Astrocyte of the cerebellum (primary cell): ENCODE measurements at regions not wholly inside any gene's neighbourhood (a gene's known extent, or its start where the extent isn't known, plus 50 kb on each side); places are given as distances from the start of the nearest gene placed in this dataset.

Experiments used
- DNase-seq: peaks from one replicate; pipeline ENCODE4 v3.0.0-alpha.2; 2011; ENCODE audit warnings: low read depth
- H3K4me3 ChIP-seq: 2 replicates; pipeline ENCODE4 v1.5.1; 2011; ENCODE audit warnings: mild to moderate bottlenecking, low read depth, low read length, moderate library complexity
- in situ Hi-C: cut with HindIII; loops from 2 replicates; pipeline ENCODE4 v1.10.0; 2017; ENCODE audit warnings: low sequenced_read_pairs
- TF ChIP-seq, protein P1 (sequence below): IDR thresholded peaks from 2 replicates; pipeline ENCODE4 v1.5.1; 2012; ENCODE audit warnings: low read length, low read depth, moderate library complexity, mild to moderate bottlenecking; ENCODE audit errors: missing control alignments

DNA sequence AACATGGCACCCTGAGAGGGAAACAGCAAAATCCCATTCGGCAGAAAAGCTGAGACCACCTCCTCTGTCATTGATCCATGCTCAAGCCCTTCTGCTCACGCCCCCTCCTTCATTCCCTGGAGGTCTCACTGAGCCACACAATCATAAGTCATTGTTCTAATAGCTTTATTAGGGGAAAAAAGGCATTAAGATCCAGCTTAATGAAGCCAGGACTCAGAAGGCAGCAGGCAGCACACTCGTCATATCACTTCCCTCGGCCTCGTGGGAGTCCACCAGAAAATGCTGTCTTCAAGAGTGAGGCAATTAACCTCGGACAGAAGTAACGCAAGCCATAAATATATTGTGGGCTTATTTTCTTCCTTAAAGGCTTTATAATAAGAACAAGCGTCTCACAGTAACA is 153.9 kb upstream of the PPP2R3A start:
- in situ Hi-C loops = no loop called here
- H3K4me3 ChIP-seq = no peak overlapping the region
- TF ChIP-seq, protein P1, sequence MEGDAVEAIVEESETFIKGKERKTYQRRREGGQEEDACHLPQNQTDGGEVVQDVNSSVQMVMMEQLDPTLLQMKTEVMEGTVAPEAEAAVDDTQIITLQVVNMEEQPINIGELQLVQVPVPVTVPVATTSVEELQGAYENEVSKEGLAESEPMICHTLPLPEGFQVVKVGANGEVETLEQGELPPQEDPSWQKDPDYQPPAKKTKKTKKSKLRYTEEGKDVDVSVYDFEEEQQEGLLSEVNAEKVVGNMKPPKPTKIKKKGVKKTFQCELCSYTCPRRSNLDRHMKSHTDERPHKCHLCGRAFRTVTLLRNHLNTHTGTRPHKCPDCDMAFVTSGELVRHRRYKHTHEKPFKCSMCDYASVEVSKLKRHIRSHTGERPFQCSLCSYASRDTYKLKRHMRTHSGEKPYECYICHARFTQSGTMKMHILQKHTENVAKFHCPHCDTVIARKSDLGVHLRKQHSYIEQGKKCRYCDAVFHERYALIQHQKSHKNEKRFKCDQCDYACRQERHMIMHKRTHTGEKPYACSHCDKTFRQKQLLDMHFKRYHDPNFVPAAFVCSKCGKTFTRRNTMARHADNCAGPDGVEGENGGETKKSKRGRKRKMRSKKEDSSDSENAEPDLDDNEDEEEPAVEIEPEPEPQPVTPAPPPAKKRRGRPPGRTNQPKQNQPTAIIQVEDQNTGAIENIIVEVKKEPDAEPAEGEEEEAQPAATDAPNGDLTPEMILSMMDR = no peak
- DNase-seq = no peak

GRCh38 chr3:135812057-135812456 is 153.5 kb upstream of the PPP2R3A start:
- no peak overlapping the region for H3K4me3 ChIP-seq
- no peak for DNase-seq
- in situ Hi-C loops = no loop called here
- TF ChIP-seq, protein P1 = no peak

DNA sequence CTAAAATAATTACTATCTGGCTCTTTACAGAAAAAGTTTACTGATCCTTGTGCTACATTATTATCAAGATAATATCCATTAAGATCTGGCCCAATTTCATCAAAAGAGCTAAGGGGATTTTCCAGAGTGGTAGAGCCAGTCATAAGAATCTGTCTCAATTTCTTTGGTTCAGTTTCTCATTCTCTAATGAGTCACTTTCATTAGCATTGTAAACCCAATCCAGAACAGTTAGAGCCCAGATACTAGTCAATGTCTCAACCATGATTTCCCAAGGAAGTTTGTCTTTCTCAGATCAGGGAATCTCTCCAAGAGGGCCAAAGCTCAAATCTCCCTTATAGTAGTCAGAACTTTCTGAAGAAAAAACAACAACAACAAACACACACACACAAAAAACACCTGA is 131.1 kb upstream of the PPP2R3A start:
- no peak for DNase-seq
- H3K4me3 ChIP-seq = no peak overlapping the region
- TF ChIP-seq, protein P1 = no peak
- in situ Hi-C loops = no loop called here

DNA sequence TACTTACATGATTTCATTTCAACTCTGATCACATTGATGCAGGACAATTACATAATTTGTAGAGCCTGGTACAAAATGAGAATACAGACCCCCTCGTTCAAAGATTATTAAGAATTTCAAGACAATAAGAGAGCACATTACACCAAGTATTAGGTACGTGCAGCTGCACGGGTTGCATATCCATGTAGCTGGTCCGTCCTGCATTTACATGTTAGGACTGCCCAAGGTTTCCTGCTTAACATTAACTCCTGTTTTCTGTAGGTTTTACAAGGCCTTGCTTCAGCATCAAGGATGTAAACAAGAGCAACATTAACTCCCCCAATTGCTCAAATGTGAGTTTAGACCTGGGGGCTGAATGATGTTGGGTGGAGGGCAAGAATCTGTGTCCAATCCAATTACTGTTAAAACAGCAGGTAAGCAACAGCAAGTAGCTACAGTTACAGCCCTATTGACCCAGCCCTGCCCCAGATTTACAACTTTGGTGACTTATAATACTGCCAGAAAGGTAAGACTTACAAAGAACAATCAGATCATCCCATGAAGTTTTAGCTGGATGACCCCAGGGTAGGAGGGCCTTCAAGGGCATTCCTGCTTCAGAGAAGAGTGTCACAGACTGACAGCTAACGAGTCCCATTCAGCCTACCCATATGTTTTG is 127.4 kb upstream of the PPP2R3A start:
- DNase-seq = no peak
- no peak overlapping the region for H3K4me3 ChIP-seq
- in situ Hi-C loops = no loop called here
- TF ChIP-seq, protein P1 = no peak

DNA sequence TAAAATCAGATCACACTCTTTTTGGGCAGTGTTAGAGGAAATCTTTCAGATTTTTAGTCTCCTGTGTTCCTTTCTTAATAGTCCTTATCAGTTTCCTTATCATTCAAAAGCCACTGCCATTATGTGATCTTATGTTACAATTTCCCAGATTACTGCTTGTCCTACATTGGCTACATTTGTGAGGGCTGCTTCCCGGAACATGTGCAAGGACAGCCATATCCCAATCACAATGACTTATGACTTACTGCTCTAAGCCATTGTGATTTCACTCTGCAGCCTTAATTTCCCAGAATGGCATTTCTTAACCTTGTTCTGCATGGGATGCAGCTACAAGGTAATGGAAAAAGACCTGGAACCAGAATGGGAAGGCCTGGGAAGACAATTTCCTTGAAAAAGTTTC is 125.1 kb upstream of the PPP2R3A start:
- no peak for DNase-seq
- in situ Hi-C loops = no loop called here
- H3K4me3 ChIP-seq = no peak overlapping the region
- TF ChIP-seq, protein P1 = no peak

DNA sequence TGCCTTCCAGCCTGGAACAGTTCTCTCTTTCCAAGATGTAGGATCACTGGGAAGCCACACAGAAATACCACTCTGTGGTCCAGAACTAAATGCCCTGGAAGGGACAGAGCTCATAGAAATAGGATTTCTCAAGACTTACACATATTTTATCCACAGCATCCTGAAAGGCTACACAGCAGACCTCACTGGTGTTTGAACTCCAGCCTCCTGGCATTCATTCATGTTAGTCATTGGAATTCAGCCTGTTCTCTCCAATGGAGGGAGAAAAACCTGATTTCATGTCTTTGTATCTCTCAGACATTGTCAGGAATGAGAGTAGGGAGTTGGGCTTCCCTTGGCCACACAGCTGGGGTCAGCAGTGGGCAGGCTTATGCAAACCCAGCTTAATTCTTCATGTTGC is 121.1 kb upstream of the PPP2R3A start:
- TF ChIP-seq, protein P1 = no peak
- H3K4me3 ChIP-seq = no peak overlapping the region
- no peak for DNase-seq
- in situ Hi-C loops = no loop called here

DNA sequence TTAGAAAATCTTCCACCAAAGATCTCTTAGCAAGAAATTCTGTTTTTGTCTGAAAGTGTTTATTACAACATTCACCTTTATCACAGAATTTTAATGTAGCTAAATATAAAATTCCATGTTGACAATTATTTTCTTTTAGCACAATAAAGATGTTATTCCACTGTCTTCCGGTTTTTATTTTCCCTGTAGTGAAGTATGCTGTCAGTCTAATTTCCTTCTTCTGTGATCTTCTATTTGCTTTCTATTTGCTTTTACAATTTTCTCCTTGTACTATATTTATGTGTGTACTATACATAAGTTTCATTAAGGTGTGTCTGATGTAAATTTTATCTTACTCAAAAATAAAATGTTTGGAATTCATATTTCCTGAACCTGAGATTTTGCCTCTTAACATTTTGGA is 117.5 kb upstream of the PPP2R3A start:
- in situ Hi-C loops = no loop called here
- H3K4me3 ChIP-seq = no peak overlapping the region

More for the DNA sequence above, 117.5 kb upstream of the PPP2R3A start:
- TF ChIP-seq, protein P1 = no peak
- DNase-seq = no peak
